MV-4-11 (cell line): ENCODE measurements at regions not wholly inside any gene's neighbourhood (a gene's known extent, or its start where the extent isn't known, plus 50 kb on each side); places are given as distances from the start of the nearest gene placed in this dataset.
"Not testable (repeated sequence)": the region's sequence is repeated elsewhere in the genome, so short reads cannot be mapped to it uniquely, and the experiment has no call there.

Experiments
- DNase-seq: peaks from one replicate; lab custom pipeline; 2025; lab: John Stamatoyannopoulos, UW

GRCh38 chr9:30507166-30507565 is 1877.3 kb upstream of the ACO1 start:
- no peak for DNase-seq

DNA sequence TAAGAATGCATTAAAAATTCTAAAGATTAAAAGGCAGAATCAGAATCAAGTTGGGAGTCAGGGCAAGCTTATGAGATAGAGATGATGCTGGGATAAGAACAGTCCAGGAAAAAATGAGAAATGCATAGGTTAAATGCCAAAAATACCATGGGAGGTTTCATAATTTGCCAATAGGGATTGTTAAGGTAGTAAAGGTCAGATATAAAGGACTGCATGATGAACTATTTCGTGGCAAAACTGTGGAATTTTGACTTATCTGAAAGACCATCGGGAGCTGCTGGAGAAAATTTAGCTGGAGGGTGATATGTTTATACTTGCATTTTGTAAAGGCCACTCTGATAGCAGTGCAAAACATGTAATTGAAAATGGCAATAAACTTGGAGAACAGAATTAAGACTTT is 1872.8 kb upstream of the ACO1 start:
- no peak for DNase-seq

- no peak for DNase-seq
These were observed 1865.3 kb upstream of the ACO1 start for GRCh38 chr9:30519166-30519565.

- no peak for DNase-seq
These were observed 1864.7 kb upstream of the ACO1 start for GRCh38 chr9:30519756-30520155.

- DNase-seq = no peak
These were observed 1862.4 kb upstream of the ACO1 start for GRCh38 chr9:30522061-30522460.

DNA sequence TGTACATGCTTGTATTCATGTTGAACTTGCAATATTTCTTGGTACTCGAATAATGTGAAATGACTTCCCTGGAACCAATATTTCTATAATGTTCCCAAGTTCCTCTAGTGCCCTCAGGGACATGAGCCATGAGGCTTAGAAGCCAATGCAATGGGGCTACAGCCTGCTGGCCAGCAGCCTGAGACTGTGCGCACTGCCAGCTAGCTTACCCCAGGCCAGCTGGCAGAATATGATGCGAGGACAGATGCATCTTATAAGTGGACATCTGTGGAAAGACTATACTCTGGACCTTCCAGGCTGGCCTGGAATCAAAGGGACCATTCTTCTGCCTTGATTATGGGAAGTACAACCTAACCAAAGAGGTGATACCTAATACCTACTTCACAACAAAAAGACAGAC is 1862.0 kb upstream of the ACO1 start:
- no peak for DNase-seq

GRCh38 chr9:30524311-30524710 is 1860.1 kb upstream of the ACO1 start:
- DNase-seq = no peak

DNA sequence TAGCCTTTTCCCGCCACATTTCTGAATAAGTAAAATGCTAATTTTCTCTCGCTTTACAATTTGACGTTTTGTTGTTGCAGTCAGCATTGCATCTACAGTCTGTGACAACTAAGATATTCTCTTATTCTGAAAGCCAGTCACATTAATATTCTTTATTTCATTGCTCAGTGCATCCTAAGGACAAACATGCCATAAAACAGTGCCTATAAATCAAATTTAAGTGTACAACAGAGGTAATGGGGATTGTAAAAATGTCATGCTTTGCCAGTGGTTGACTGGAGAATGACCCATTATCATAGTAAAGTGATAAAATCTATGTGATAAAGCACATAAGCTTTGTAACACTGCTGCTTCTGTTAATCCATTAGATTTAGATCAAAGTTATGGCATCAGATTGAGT is 1850.0 kb upstream of the ACO1 start:
- no peak for DNase-seq

DNA sequence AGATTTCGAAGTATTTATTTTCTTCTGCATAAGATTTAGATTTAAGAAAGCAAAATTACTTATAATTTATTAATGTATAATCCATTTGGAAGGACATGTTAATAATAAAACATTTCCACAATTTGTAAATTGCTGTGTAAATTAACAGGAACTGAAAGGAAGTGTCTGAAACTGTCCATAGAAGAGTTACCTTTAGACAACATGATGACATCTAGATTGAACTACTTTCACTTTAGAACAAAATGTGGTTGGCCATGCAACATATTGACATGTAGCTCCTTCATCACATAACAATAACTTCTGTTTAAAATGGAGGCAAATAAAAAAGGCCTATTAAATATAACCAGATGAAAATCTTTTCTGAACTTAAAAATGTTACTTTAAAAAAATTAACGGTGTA is 1849.5 kb upstream of the ACO1 start:
- no peak for DNase-seq

- DNase-seq = no peak
These were observed 1847.9 kb upstream of the ACO1 start for GRCh38 chr9:30536494-30536893.

- DNase-seq = not testable (repeated sequence)
These were observed 1844.7 kb upstream of the ACO1 start for GRCh38 chr9:30539696-30540095.

- DNase-seq = no peak
These were observed 1809.9 kb upstream of the ACO1 start for GRCh38 chr9:30574355-30575151.

DNA sequence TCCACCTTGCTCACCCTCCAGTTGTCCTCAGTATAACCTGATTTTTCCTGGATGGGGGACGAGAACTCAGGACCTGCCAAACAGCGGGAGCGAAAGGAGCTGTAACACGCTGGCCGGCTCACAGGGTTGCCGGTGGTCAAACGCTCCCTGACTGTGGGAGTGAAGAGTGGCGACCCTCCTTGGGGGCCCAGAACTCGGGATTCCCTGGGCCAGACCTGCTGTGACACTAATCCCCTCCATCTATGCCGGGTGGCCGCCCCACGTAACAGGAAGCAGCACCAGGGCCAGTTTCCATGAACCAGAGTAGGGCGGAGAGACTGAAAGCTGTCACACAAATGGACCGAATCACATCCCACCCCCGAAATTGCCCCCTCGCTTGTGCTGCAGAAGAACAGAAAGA is 1809.2 kb upstream of the ACO1 start:
- no peak for DNase-seq

DNA sequence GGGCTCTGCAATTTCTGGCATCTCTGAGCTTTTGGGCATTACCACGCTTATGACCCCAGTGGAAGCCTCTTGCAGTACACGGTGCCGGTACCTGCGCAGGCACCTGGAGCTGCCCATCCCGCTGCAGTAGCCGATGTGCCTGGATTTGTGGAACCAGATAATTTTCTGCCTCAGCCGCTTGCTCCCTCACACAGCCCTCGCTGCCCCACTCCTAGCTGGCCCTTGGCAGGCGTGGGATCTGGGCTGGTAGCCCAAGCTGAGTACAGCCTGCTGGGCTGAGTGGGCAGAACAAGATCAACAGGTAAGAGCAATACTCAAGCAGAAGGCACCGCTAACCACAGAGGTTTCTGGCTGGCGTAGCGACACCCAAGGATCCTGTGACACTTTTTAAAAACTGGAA is 1808.8 kb upstream of the ACO1 start:
- no peak for DNase-seq

DNA sequence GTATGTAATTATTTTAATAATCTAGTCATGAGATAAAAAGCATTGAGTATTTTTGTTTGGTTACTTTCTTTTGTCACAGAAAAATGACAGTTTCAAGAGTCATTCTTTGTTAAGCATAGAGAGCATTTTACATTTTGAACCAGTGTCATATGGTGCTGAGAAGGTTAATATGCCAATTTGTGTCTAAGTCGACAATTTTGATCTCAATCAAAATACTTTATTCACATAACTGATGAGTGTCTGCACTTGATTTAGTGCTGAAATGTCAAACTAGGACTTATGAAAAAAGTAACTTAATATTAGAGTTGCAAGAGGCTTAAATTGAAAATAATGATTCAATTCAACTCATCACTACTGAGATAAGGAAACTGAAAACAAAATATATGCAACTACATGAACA is 1804.6 kb upstream of the ACO1 start:
- no peak for DNase-seq

DNA sequence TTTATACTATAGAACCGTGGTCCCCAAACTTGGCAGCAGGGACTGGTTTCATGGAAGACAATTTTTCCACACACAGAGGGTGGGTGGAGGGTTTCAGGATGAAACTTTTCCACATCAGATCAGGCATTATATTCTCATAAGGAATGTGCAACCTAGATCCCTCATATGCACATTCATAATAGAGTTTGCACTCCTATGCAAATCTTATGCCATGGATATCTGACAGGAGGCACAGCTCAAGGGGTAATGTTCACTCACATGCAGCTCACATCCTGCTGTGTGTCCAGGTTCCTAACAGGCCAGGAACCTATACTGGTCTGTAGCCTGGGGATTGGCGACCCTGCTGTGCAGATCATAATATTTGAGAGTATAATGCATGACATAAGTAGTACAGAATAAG is 1802.2 kb upstream of the ACO1 start:
- DNase-seq = no peak

GRCh38 chr9:30584559-30584958 is 1799.9 kb upstream of the ACO1 start:
- no peak for DNase-seq

DNA sequence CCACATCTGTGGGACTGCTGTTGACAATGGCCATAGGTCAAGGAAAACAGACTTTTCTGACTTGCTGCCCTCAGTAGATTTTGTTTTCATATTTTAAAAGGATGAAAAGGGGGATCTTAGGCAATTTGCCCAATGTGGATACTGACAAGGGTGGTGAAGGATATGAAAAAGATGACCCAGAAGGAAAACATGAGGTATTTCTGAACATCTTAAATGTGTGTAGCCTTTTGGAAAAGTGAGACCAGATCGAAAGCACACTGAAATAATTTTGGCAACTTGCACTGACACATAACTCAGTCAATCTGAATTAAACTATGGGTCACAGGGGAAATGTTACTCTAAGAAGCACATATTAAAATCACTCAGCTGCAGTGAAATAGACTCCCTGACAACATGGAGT is 1793.0 kb upstream of the ACO1 start:
- no peak for DNase-seq

- DNase-seq = no peak
These were observed 1786.8 kb upstream of the ACO1 start for GRCh38 chr9:30597608-30598007.

GRCh38 chr9:30605936-30606335 is 1778.5 kb upstream of the ACO1 start:
- no peak for DNase-seq

DNA sequence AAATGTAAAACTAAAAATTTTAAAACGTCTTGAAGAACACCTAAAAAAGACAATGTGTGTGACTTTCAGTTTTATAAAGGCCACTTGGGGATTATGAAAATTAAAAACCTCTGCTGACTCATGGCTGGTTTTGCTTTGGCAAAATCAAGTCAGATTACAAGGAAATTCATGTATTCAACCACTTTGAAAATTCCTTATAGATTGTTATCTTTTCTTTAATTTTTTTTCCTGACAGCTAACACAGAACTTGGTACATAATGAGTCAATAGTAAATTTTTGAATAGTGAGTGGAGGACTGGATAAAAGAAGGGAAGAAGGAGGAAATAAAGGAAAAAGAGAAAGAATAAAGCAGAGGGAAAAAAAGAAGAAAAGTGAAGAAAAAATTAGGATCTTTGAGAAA is 1774.7 kb upstream of the ACO1 start:
- DNase-seq = no peak

DNA sequence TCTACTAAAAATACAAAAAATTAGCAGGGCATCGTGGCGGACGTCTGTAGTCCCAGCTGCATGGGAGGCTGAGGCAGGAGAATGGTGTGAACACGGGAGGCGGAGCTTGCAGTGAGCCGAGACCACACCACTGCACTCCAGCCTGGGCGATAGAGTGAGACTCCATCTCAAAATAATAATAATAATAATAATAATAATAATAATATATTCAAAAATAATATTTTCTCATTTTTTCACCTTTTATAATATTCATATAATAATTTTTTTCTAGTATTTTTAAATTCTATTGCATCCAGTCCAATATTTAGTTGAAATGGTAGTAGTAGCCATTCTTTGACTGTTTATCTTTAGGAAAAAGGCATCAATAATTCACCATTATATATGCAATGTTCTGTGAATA is 1767.7 kb upstream of the ACO1 start:
- DNase-seq = not testable (repeated sequence)

- DNase-seq = no peak
These were observed 1761.9 kb upstream of the ACO1 start for GRCh38 chr9:30622561-30622960.

DNA sequence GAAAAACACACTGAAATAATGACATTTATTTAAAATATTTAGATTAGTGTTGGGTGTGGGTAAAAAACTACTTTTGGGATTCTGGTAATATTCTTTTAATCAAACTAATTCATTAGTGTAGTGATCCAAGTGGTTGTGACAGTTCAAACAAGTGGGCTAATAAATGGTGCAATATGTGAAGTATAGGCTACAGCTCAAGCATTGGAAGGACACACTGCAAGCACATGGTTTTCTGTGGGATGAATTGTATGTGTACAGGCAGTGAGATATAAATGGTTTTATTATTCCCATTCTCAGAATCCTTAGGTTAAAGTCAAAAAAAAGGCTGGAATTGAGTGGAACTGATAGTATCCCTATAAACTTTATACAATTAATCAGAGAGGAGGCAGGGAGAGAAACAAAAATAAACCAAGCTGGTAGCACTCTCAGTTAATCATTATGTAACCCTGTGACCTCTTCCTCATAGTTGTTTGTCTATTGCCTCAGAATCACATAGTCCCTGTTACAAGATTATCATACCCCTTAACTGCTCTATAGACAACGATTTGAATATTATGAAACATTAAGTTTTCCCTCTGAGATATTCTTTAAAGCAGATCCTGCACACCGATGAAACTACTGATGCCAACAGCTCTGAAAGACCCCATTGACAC is 1755.4 kb upstream of the ACO1 start:
- DNase-seq = no peak
